ENCODE measurements at regions not wholly inside any gene's neighbourhood (a gene's known extent, or its start where the extent isn't known, plus 50 kb on each side); places are given as distances from the start of the nearest gene placed in this dataset.

DNA sequence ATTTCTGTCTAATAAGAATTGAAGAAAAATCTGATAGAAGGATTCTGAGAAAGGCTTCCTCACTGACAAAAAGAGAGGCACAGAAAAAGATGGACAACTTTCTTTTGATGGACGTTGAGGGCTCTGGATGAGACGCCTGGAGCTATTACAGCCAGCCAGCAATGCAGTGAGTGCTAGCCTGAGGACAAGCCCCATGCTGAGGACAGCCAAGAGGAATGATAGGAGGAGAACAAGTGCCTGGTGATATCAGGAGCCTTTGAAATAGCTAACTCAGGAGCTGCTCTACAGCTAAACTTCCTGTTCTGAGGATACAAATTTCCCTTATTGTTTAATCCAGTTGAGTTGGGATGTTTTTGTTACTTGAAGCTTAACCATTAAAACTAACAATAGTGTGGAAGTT lies 212.3 kb downstream of the COG6 start:
- TF ChIP-seq, protein P1, sequence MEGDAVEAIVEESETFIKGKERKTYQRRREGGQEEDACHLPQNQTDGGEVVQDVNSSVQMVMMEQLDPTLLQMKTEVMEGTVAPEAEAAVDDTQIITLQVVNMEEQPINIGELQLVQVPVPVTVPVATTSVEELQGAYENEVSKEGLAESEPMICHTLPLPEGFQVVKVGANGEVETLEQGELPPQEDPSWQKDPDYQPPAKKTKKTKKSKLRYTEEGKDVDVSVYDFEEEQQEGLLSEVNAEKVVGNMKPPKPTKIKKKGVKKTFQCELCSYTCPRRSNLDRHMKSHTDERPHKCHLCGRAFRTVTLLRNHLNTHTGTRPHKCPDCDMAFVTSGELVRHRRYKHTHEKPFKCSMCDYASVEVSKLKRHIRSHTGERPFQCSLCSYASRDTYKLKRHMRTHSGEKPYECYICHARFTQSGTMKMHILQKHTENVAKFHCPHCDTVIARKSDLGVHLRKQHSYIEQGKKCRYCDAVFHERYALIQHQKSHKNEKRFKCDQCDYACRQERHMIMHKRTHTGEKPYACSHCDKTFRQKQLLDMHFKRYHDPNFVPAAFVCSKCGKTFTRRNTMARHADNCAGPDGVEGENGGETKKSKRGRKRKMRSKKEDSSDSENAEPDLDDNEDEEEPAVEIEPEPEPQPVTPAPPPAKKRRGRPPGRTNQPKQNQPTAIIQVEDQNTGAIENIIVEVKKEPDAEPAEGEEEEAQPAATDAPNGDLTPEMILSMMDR (IDR thresholded peaks at IDR 0.05; ENCODE audit: insufficient read depth, low read length, poor library complexity, severe bottlenecking), result no peak
- TF ChIP-seq EZH2phosphoT487 (conservative IDR thresholded peaks at IDR 0.05; ENCODE audit: low read length), result no peak
- H3K9ac ChIP-seq (ENCODE audit: low read length), result no peak overlapping the region
- H3F3A ChIP-seq (ENCODE audit: insufficient read depth), result no peaks in the 10 kb centered on the region
- no peaks in the 10 kb centered on the region for H3K79me2 ChIP-seq (ENCODE audit: insufficient read depth, low read length)
- no peak overlapping the region for H3K4me3 ChIP-seq (ENCODE audit: insufficient read depth, low read length, poor library complexity, severe bottlenecking)
- no peaks in the 10 kb centered on the region for H3K9me3 ChIP-seq (ENCODE audit: insufficient read depth, low read length)
- no peak overlapping the region for H3K27ac ChIP-seq (ENCODE audit: low read depth, low read length)
- no peak overlapping the region for H2AFZ ChIP-seq (ENCODE audit: low read depth, low read length, severe bottlenecking)
- no peaks in the 10 kb centered on the region for H3K27me3 ChIP-seq (ENCODE audit: low read length)
- no peaks in the 10 kb centered on the region for H4K20me1 ChIP-seq (ENCODE audit: low read depth, low read length)
- H3K9me2 ChIP-seq (replicated peaks; ENCODE audit: insufficient read depth, low read length), result no peaks in the 10 kb centered on the region
- H3K36me3 ChIP-seq (ENCODE audit: low read length), result no peaks in the 10 kb centered on the region
- no peak overlapping the region for H3K4me2 ChIP-seq (ENCODE audit: low read depth, low read length, poor library complexity, severe bottlenecking)

DNA sequence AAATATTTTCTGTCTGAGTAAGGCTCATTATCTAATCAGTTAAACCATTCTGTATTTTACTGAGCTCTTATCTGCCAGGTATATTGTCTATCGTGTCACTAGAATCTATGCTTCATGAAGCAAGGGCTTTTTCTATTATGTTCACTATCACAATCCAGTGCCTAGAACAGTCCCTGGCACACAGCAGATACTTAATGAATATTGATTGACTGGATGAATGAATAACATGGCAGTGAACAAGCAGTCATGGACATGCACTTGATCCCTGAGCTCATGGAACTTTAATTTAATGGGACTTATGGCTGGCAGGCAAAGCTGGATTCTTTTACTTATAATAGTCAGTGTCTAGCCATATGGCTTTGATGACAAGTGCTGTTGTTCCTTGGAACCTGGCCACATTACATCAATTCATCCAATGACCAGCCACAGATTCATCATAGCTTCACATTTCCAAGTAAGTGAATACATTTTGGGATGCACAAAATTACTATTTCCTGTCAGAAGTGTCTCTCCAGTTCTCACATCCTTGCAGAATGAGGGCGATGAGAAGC lies 214.8 kb downstream of the COG6 start:
- H3K9me2 ChIP-seq (replicated peaks; ENCODE audit: insufficient read depth, low read length), result no peaks in the 10 kb centered on the region
- H4K20me1 ChIP-seq (ENCODE audit: low read depth, low read length), result no peaks in the 10 kb centered on the region
- H3F3A ChIP-seq (ENCODE audit: insufficient read depth), result no peaks in the 10 kb centered on the region
- H3K79me2 ChIP-seq (ENCODE audit: insufficient read depth, low read length), result no peaks in the 10 kb centered on the region
- no peak overlapping the region for H3K27ac ChIP-seq (ENCODE audit: low read depth, low read length)
- H3K9me3 ChIP-seq (ENCODE audit: insufficient read depth, low read length), result no peaks in the 10 kb centered on the region
- no peaks in the 10 kb centered on the region for H3K27me3 ChIP-seq (ENCODE audit: low read length)
- no peak overlapping the region for H3K4me3 ChIP-seq (ENCODE audit: insufficient read depth, low read length, poor library complexity, severe bottlenecking)
- H3K36me3 ChIP-seq (ENCODE audit: low read length), result no peaks in the 10 kb centered on the region
- H2AFZ ChIP-seq (ENCODE audit: low read depth, low read length, severe bottlenecking), result no peak overlapping the region
- H3K4me2 ChIP-seq (ENCODE audit: low read depth, low read length, poor library complexity, severe bottlenecking), result no peak overlapping the region
- TF ChIP-seq, protein P1 (IDR thresholded peaks at IDR 0.05; ENCODE audit: insufficient read depth, low read length, poor library complexity, severe bottlenecking), result no peak
- TF ChIP-seq EZH2phosphoT487 (conservative IDR thresholded peaks at IDR 0.05; ENCODE audit: low read length), result no peak
- H3K9ac ChIP-seq (ENCODE audit: low read length), result no peak overlapping the region

DNA sequence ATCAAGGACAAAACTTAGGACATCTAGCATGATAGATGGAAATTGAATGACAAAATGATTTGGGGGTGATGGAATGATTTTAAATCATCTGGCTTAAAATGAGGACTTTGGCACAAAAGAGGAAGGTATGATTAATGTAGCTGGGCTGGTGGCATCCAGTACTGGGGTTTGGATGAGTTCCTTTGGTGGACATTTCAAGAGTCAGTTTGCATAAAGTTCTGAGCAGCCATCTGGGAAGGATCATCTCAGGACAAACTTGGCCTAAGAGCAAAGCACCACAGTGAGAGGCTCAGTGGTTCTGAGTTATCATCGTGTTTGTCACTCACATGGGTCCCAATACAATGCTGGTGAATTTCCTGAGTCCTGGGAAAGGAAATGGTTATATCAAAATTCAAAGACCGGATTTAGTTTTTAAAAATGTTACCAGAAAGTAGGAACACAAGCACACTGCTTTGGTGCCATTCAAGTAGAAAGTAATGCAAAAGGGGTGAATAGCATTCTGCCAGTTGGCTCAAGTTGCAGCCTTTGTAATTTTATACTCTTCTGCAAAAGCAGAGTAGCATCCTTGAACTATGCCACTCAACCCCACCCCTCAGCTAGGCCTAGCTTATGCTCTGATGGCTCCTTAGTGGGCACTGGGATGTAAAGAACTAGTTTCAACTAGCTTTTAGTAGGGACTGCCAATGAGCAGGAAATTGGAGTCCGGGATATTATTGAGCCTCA lies 219.0 kb downstream of the COG6 start:
- no peak overlapping the region for H3K4me2 ChIP-seq (ENCODE audit: low read depth, low read length, poor library complexity, severe bottlenecking)
- no peak overlapping the region for H3K27ac ChIP-seq (ENCODE audit: low read depth, low read length)
- no peaks in the 10 kb centered on the region for H3K79me2 ChIP-seq (ENCODE audit: insufficient read depth, low read length)
- no peaks in the 10 kb centered on the region for H3F3A ChIP-seq (ENCODE audit: insufficient read depth)
- H3K9me3 ChIP-seq (ENCODE audit: insufficient read depth, low read length), result no peaks in the 10 kb centered on the region
- no peaks in the 10 kb centered on the region for H4K20me1 ChIP-seq (ENCODE audit: low read depth, low read length)
- H3K9me2 ChIP-seq (replicated peaks; ENCODE audit: insufficient read depth, low read length), result no peaks in the 10 kb centered on the region
- no peak overlapping the region for H3K4me3 ChIP-seq (ENCODE audit: insufficient read depth, low read length, poor library complexity, severe bottlenecking)
- no peak for TF ChIP-seq EZH2phosphoT487 (conservative IDR thresholded peaks at IDR 0.05; ENCODE audit: low read length)
- TF ChIP-seq, protein P1 (IDR thresholded peaks at IDR 0.05; ENCODE audit: insufficient read depth, low read length, poor library complexity, severe bottlenecking), result no peak
- H3K36me3 ChIP-seq (ENCODE audit: low read length), result no peaks in the 10 kb centered on the region
- H3K9ac ChIP-seq (ENCODE audit: low read length), result no peak overlapping the region
- H2AFZ ChIP-seq (ENCODE audit: low read depth, low read length, severe bottlenecking), result no peak overlapping the region
- H3K27me3 ChIP-seq (ENCODE audit: low read length), result no peaks in the 10 kb centered on the region

All from SU-DHL-6 (cell line).